ENCODE measurements at regions not wholly inside any gene's neighbourhood (a gene's known extent, or its start where the extent isn't known, plus 50 kb on each side); places are given as distances from the start of the nearest gene placed in this dataset.

GRCh38 chr12:126761420-126761819 is 1505.5 kb upstream of the TMEM132C start:
- peaks cover 6% of the 10 kb centered on the region for H3K27me3 Mint-ChIP-seq (ENCODE audit: low read depth)
- H3K9me3 Mint-ChIP-seq, result peaks cover 17 to 22% of the 10 kb centered on the region in 2 experiments; a peak in 4 of 5 replicates

More at GRCh38 chr12:126761420-126761819, 1505.5 kb upstream of the TMEM132C start:
- no peak overlapping the region for H4K5ac ChIP-seq (ENCODE audit: insufficient read length, low read depth, low read length)
- no peak overlapping the region for H3K14ac ChIP-seq (ENCODE audit: insufficient read depth, low read length)
- H2AFZ ChIP-seq (ENCODE audit: low read length), result no peak overlapping the region
- H4K8ac ChIP-seq (replicated peaks; ENCODE audit: insufficient read length, low read depth, low read length), result no peak overlapping the region
- WGBS (ENCODE audit: extremely low coverage, insufficient read length, low lambda C conversion rate), result no CpG with 5 or more reads among the region's 2 CpGs
- H3K56ac ChIP-seq (ENCODE audit: insufficient read length, low read depth, low read length), result no peak overlapping the region
- DNase-seq, result no peak
- H2AK5ac ChIP-seq (ENCODE audit: insufficient read length, low read length), result no peak overlapping the region
- H3K27ac Mint-ChIP-seq, result no peak overlapping the region
- no peak overlapping the region for H3K9ac ChIP-seq (ENCODE audit: extremely low read depth, insufficient read length, low read length)
- H2BK12ac ChIP-seq (ENCODE audit: insufficient read length, low read depth, low read length), result no peak overlapping the region
- no peaks in the 10 kb centered on the region for H3K4me1 ChIP-seq (ENCODE audit: insufficient read depth, low read length)
- H3K4ac ChIP-seq (ENCODE audit: low read depth, low read length), result no peak overlapping the region
- no peak overlapping the region for H2BK20ac ChIP-seq (ENCODE audit: low read depth, low read length, poor library complexity, severe bottlenecking)
- no peaks in the 10 kb centered on the region for H4K20me1 ChIP-seq (ENCODE audit: control insufficient read depth, insufficient read depth, insufficient read length)
- no peak overlapping the region for H3K4me3 Mint-ChIP-seq
- H2BK5ac ChIP-seq (ENCODE audit: insufficient read length, low read length), result no peak overlapping the region
- no peak overlapping the region for H2BK120ac ChIP-seq (ENCODE audit: low read depth, low read length, poor library complexity, severe bottlenecking)
- no peak overlapping the region for H3K18ac ChIP-seq (ENCODE audit: insufficient read length, low read depth, low read length)
- no peaks in the 10 kb centered on the region for H3K79me2 ChIP-seq (ENCODE audit: insufficient read depth, low read length)
- H3K4me2 ChIP-seq (ENCODE audit: insufficient read depth, insufficient read length, low read length), result no peak overlapping the region
- TF ChIP-seq, protein P1, sequence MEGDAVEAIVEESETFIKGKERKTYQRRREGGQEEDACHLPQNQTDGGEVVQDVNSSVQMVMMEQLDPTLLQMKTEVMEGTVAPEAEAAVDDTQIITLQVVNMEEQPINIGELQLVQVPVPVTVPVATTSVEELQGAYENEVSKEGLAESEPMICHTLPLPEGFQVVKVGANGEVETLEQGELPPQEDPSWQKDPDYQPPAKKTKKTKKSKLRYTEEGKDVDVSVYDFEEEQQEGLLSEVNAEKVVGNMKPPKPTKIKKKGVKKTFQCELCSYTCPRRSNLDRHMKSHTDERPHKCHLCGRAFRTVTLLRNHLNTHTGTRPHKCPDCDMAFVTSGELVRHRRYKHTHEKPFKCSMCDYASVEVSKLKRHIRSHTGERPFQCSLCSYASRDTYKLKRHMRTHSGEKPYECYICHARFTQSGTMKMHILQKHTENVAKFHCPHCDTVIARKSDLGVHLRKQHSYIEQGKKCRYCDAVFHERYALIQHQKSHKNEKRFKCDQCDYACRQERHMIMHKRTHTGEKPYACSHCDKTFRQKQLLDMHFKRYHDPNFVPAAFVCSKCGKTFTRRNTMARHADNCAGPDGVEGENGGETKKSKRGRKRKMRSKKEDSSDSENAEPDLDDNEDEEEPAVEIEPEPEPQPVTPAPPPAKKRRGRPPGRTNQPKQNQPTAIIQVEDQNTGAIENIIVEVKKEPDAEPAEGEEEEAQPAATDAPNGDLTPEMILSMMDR (conservative IDR thresholded peaks at IDR 0.05), result no peak
- no peak overlapping the region for H3T11ph ChIP-seq (ENCODE audit: low read length)
- no peak overlapping the region for H3K27ac ChIP-seq (ENCODE audit: insufficient read length, low read depth, low read length)
- H3K4me1 Mint-ChIP-seq, result no peaks in the 10 kb centered on the region
- H3K23ac ChIP-seq (ENCODE audit: insufficient read length, low read depth, low read length), result no peak overlapping the region
- no peaks in the 10 kb centered on the region for H3K23me2 ChIP-seq (ENCODE audit: insufficient read length, low read depth, low read length, poor library complexity, severe bottlenecking)
- peaks cover 6% of the 10 kb centered on the region for H3K9me3 ChIP-seq (ENCODE audit: control insufficient read depth, low read depth, low read length)
- H3K36me3 Mint-ChIP-seq (ENCODE audit: insufficient read depth in 1 of 3, low read depth in 3 of 3), result peaks cover 3 to 7% (median 5%) of the 10 kb centered on the region in 3 experiments; a peak in 6 of 7 replicates
- no peak overlapping the region for H2BK15ac ChIP-seq (ENCODE audit: low read depth, low read length)
- H4K91ac ChIP-seq (ENCODE audit: insufficient read length, low read depth, low read length), result no peak overlapping the region
- no peaks in the 10 kb centered on the region for H3K27me3 ChIP-seq (ENCODE audit: insufficient read depth, low read length)
- no peaks in the 10 kb centered on the region for H3K79me1 ChIP-seq (ENCODE audit: insufficient read depth, low read depth, low read length, poor library complexity, severe bottlenecking)

All from H9 (cell line).